Psoas muscle (tissue), 7 donors: ENCODE measurements at regions not wholly inside any gene's neighbourhood (a gene's known extent, or its start where the extent isn't known, plus 50 kb on each side); places are given as distances from the start of the nearest gene placed in this dataset.

Source experiments
- ATAC-seq, 4 donors: fragments of 200-7000 bp; cut with Tn5 transposase; one replicate each; pipeline ENCODE4 v1.9.1; 2020; ENCODE audit warnings: moderate library complexity in 3 of 4, mild to moderate bottlenecking in 2 of 4
- DNase-seq, 2 donors: peaks; one replicate each; pipeline ENCODE4 v3.0.0-alpha.2; 2020
- H3K27ac ChIP-seq: fragments of 200-600 bp; one replicate; pipeline ENCODE4 v1.8.0; 2022
- H3K27me3 ChIP-seq, 3 donors: fragments of 200-600 bp in 1 of 3; one replicate each; pipeline versions ENCODE4 v1.6.1 to v1.8.0; 2013 to 2022; ENCODE audit warnings: low read length in 2 of 3, mild to moderate bottlenecking in 2 of 3, moderate library complexity in 1 of 3; ENCODE audit not compliant: insufficient read depth in 3 of 3
- H3K36me3 ChIP-seq, 2 donors: fragments of 200-600 bp in 1 of 2; one replicate each; pipeline versions ENCODE4 v1.6.1 to v1.8.0; 2013 to 2022; ENCODE audit warnings: low read depth in 1 of 2, mild to moderate bottlenecking in 1 of 2, moderate library complexity in 1 of 2; ENCODE audit not compliant: insufficient read depth in 1 of 2
- H3K4me1 ChIP-seq: fragments of 200-600 bp; one replicate; pipeline ENCODE4 v1.8.0; 2022
- H3K4me3 ChIP-seq: fragments of 200-600 bp; one replicate; pipeline ENCODE4 v1.8.0; 2022; ENCODE audit warnings: mild to moderate bottlenecking
- H3K9me3 ChIP-seq: fragments of 200-600 bp; one replicate; pipeline ENCODE4 v1.8.0; 2022
- WGBS, 3 donors: extraction: QIAGEN DNeasy Blood & Tissue Kit; methylation state at CpG; one replicate each; pipeline versions ENCODE4 v1.1.6 to v1.1.7; 2013; 5-methylcytosine and 5-hydroxymethylcytosine counted together
- intact Hi-C, 2 donors: fragments of 100-400 bp; cut with DNase I; formaldehyde crosslinking; loops; one replicate each; pipeline versions ENCODE4 v1.11.0 to v1.14.2; 2022
- TF ChIP-seq, protein P1 (sequence below): fragments of 200-600 bp; IDR thresholded peaks from one replicate; pipeline ENCODE4 v1.8.0; 2022; ENCODE audit warnings: antibody characterized with exemption
- donor health status: healthy with polysubstance abuse.
- donor health status: DM: no; HTN: no; CAD: no; lungs with moderate emphysema.
- donor health status: Bipolar disorder and iron deficiency.
- donor health status: healthy.
- donor health status: DM: yes; HTN: yes; CAD: no.
- donor health status: DM: no; HTN: no; CAD: no.
- donor health status: DM: yes; HTN: yes; CAD: no.

DNA sequence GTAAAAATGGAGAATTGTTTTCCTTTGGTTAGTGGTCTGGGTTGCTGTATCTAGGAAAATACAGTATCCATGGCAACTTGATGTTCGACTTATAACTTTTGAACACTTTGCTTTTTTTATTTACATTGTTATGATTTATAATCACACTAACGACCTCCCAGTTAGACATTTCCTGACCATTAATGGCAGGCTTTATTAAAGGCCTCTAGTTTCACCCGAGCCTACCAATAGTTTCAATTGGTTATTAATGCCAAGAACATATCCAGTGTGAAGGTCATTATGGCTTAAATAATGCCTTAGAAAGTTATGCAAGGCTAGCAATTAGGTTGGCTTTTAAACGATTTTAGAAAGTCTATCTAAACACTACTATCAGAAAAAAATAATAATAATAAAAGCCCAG lies 452.0 kb downstream of the DMRTA1 start:
- Histone ChIP-seq H3K4me3 (no peak overlapping the region), H3K4me1 (no peaks in the 10 kb centered on the region), H3K9me3 (no peaks in the 10 kb centered on the region), H3K36me3 (no peaks in the 10 kb centered on the region), H3K27me3 (no peaks in the 10 kb centered on the region), H3K27ac (no peak overlapping the region)
- DNase-seq (no peak), ATAC-seq (no peak)
- TF ChIP-seq, protein P1, sequence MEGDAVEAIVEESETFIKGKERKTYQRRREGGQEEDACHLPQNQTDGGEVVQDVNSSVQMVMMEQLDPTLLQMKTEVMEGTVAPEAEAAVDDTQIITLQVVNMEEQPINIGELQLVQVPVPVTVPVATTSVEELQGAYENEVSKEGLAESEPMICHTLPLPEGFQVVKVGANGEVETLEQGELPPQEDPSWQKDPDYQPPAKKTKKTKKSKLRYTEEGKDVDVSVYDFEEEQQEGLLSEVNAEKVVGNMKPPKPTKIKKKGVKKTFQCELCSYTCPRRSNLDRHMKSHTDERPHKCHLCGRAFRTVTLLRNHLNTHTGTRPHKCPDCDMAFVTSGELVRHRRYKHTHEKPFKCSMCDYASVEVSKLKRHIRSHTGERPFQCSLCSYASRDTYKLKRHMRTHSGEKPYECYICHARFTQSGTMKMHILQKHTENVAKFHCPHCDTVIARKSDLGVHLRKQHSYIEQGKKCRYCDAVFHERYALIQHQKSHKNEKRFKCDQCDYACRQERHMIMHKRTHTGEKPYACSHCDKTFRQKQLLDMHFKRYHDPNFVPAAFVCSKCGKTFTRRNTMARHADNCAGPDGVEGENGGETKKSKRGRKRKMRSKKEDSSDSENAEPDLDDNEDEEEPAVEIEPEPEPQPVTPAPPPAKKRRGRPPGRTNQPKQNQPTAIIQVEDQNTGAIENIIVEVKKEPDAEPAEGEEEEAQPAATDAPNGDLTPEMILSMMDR, result no peak
- intact Hi-C loops, result no loop called here
- WGBS, 3 donors, result 31 to 42% (median 32%) methylated on average over 4 of the region's 4 CpGs

- Histone ChIP-seq H3K36me3 (no peaks in the 10 kb centered on the region), H3K4me1 (no peaks in the 10 kb centered on the region), H3K27ac (no peak overlapping the region), H3K9me3 (no peaks in the 10 kb centered on the region), H3K4me3 (no peak overlapping the region), H3K27me3 (no peaks in the 10 kb centered on the region)
- intact Hi-C loops, result no loop called here
- DNase-seq (no peak), ATAC-seq (no peak)
- TF ChIP-seq, protein P1, result no peak
- 41 to 68% (median 53%) methylated on average over 1 of the region's 1 CpG for WGBS, 3 donors
Observed at GRCh38 chr9:22911632-22912031, 465.0 kb downstream of the DMRTA1 start.

- 57 to 58% (median 58%) methylated on average over 4 of the region's 4 CpGs for WGBS, 3 donors
- Histone ChIP-seq H3K4me3 (no peak overlapping the region), H3K4me1 (no peaks in the 10 kb centered on the region), H3K36me3 (no peaks in the 10 kb centered on the region), H3K9me3 (no peaks in the 10 kb centered on the region), H3K27ac (no peak overlapping the region), H3K27me3 (no peaks in the 10 kb centered on the region)
- ATAC-seq, result no peak
- intact Hi-C loops, result no loop called here
- TF ChIP-seq, protein P1, result no peak
- DNase-seq, result no peak
Observed at GRCh38 chr9:22913026-22913425, 466.4 kb downstream of the DMRTA1 start.

- TF ChIP-seq, protein P1, result no peak
- intact Hi-C loops, result no loop called here
- DNase-seq (no peak), ATAC-seq (no peak)
- no peaks in the 10 kb centered on the region for H3K9me3 ChIP-seq
- no peak overlapping the region for H3K4me3 ChIP-seq
- 65 to 71% (median 68%) methylated on average over 4 of the region's 4 CpGs for WGBS, 3 donors
- no peaks in the 10 kb centered on the region for H3K36me3 ChIP-seq
- no peaks in the 10 kb centered on the region for H3K4me1 ChIP-seq
- no peaks in the 10 kb centered on the region for H3K27me3 ChIP-seq
- no peak overlapping the region for H3K27ac ChIP-seq
Observed at GRCh38 chr9:22913518-22913917, 466.9 kb downstream of the DMRTA1 start.

- Histone ChIP-seq H3K9me3 (no peaks in the 10 kb centered on the region), H3K4me1 (no peaks in the 10 kb centered on the region), H3K27me3 (no peaks in the 10 kb centered on the region), H3K36me3 (no peaks in the 10 kb centered on the region), H3K27ac (no peak overlapping the region), H3K4me3 (no peak overlapping the region)
- no peak for ATAC-seq
- 67 to 82% (median 73%) methylated on average over 2 of the region's 2 CpGs for WGBS, 3 donors
- TF ChIP-seq, protein P1, result no peak
- intact Hi-C loops, result no loop called here
- no peak for DNase-seq
Observed at GRCh38 chr9:22916148-22916547, 469.5 kb downstream of the DMRTA1 start.
